HEK293 (cell line): ENCODE measurements at regions not wholly inside any gene's neighbourhood (a gene's known extent, or its start where the extent isn't known, plus 50 kb on each side); places are given as distances from the start of the nearest gene placed in this dataset.

ENCODE experiments used
- CTCF ChIA-PET: fragments of 350-600 bp; formaldehyde crosslinking; extraction: SDS; loops from one replicate; lab custom pipeline; 2021; ENCODE audit warnings: antibody characterized with exemption; lab: Yijun Ruan, JAX
- POLR2A ChIA-PET: fragments of 300-600 bp; formaldehyde crosslinking; extraction: SDS; loops from one replicate; lab custom pipeline; 2020; ENCODE audit warnings: antibody characterized with exemption, inconsistent platforms; lab: Yijun Ruan, JAX
- H3K27ac ChIP-seq: fragments of 200-500 bp; sonication (Bioruptor generic); 2 replicates; pipeline ENCODE4 v1.5.1; 2014; ENCODE audit warnings: low read depth, low read length, control low read depth, inconsistent platforms; ENCODE audit errors: extremely low read depth
- H3K36me3 ChIP-seq, 2 experiments: fragments of 200-500 bp in 1 of 2; sonication (Bioruptor generic) in 1 of 2; 1 replicate in 1 of 2; 2 replicates in 1 of 2; pipeline ENCODE4 v1.5.1; 2014 to 2017; ENCODE audit warnings: inconsistent platforms in 2 of 2, low read length in 2 of 2; ENCODE audit not compliant: control insufficient read depth in 2 of 2, insufficient read depth in 1 of 2
- H3K4me1 ChIP-seq: fragments of 200-500 bp; sonication (Bioruptor generic); 2 replicates; pipeline ENCODE4 v1.5.1; 2014; ENCODE audit warnings: mild to moderate bottlenecking, low read length, inconsistent platforms; ENCODE audit not compliant: control insufficient read depth, insufficient read depth
- H3K4me3 ChIP-seq: 2 replicates; pipeline ENCODE4 v1.5.1; 2011; ENCODE audit warnings: low read depth, mild to moderate bottlenecking, control low read depth, low read length, moderate library complexity
- H3K9me3 ChIP-seq: fragments of 200-500 bp; sonication (Bioruptor generic); 2 replicates; pipeline ENCODE4 v1.5.1; 2014; ENCODE audit warnings: low read depth, low read length, inconsistent platforms; ENCODE audit not compliant: control insufficient read depth, insufficient read depth
- AEBP2 ChIP-seq: fragments of 450-650 bp; formaldehyde crosslinking; IDR thresholded peaks from 2 replicates; pipeline ENCODE4 v1.5.1; 2016; ENCODE audit warnings: missing biosample characterization, missing genetic modification characterization, borderline replicate concordance
- MEIS1 ChIP-seq: sonication (generic); formaldehyde crosslinking; IDR thresholded peaks from 2 replicates; pipeline ENCODE4 v1.8.1; 2022; ENCODE audit warnings: missing genetic modification reagents, mild to moderate bottlenecking, borderline replicate concordance
- RBAK ChIP-seq: fragments of 450-650 bp; formaldehyde crosslinking; IDR thresholded peaks from 2 replicates; pipeline ENCODE4 v1.5.1; 2016; ENCODE audit warnings: missing biosample characterization, missing genetic modification characterization
- SP3 ChIP-seq: fragments of 450-650 bp; formaldehyde crosslinking; IDR thresholded peaks from 2 replicates; pipeline ENCODE4 v1.5.1; 2016; ENCODE audit warnings: missing biosample characterization, missing genetic modification characterization
- ZBTB44 ChIP-seq: fragments of 450-650 bp; IDR thresholded peaks from 2 replicates; pipeline ENCODE4 v1.5.1; 2018; ENCODE audit warnings: missing biosample characterization, mild to moderate bottlenecking, missing genetic modification characterization
- ZBTB48 ChIP-seq: fragments of 450-650 bp; formaldehyde crosslinking; IDR thresholded peaks from 2 replicates; pipeline ENCODE4 v1.5.1; 2016; ENCODE audit warnings: missing biosample characterization, missing genetic modification characterization
- ZBTB49 ChIP-seq: fragments of 450-650 bp; formaldehyde crosslinking; IDR thresholded peaks from 2 replicates; pipeline ENCODE4 v1.5.1; 2016; ENCODE audit warnings: missing biosample characterization, missing genetic modification characterization, low read depth
- ZNF112 ChIP-seq: fragments of 450-650 bp; formaldehyde crosslinking; IDR thresholded peaks from 2 replicates; pipeline ENCODE4 v1.5.0; 2017; ENCODE audit warnings: missing biosample characterization, missing genetic modification characterization
- ZNF121 ChIP-seq: fragments of 450-650 bp; formaldehyde crosslinking; IDR thresholded peaks from 2 replicates; pipeline ENCODE4 v1.5.1; 2016; ENCODE audit warnings: missing biosample characterization, missing genetic modification characterization
- ZNF133 ChIP-seq: fragments of 450-650 bp; formaldehyde crosslinking; IDR thresholded peaks from 2 replicates; pipeline ENCODE4 v1.5.1; 2016; ENCODE audit warnings: missing biosample characterization, missing genetic modification characterization
- ZNF157 ChIP-seq: fragments of 450-650 bp; formaldehyde crosslinking; IDR thresholded peaks from 2 replicates; pipeline ENCODE4 v1.5.1; 2016; ENCODE audit warnings: missing biosample characterization, missing genetic modification characterization
- ZNF423 ChIP-seq: fragments of 450-650 bp; formaldehyde crosslinking; IDR thresholded peaks from 2 replicates; pipeline ENCODE4 v1.5.1; 2016; ENCODE audit warnings: missing biosample characterization, missing genetic modification characterization
- ZNF488 ChIP-seq: fragments of 450-650 bp; formaldehyde crosslinking; IDR thresholded peaks from 2 replicates; pipeline ENCODE4 v1.5.1; 2016; ENCODE audit warnings: missing biosample characterization, missing genetic modification characterization
- ZNF521 ChIP-seq: fragments of 450-650 bp; formaldehyde crosslinking; IDR thresholded peaks from 2 replicates; pipeline ENCODE4 v1.5.1; 2017; ENCODE audit warnings: missing biosample characterization, mild to moderate bottlenecking, missing genetic modification characterization
- ZNF529 ChIP-seq: fragments of 450-650 bp; formaldehyde crosslinking; IDR thresholded peaks from 2 replicates; pipeline ENCODE4 v1.5.1; 2017; ENCODE audit warnings: missing genetic modification characterization, missing biosample characterization; ENCODE audit not compliant: insufficient replicate concordance
- ZNF544 ChIP-seq: fragments of 450-650 bp; formaldehyde crosslinking; IDR thresholded peaks from 2 replicates; pipeline ENCODE4 v1.5.0; 2017; ENCODE audit warnings: missing biosample characterization, missing genetic modification characterization
- ZNF549 ChIP-seq: fragments of 450-650 bp; IDR thresholded peaks from 2 replicates; pipeline ENCODE4 v1.5.1; 2018; ENCODE audit warnings: missing biosample characterization, missing genetic modification characterization, mild to moderate bottlenecking, inconsistent platforms, moderate library complexity
- ZNF555 ChIP-seq: fragments of 450-650 bp; formaldehyde crosslinking; conservative IDR thresholded peaks from 2 replicates; pipeline ENCODE4 v1.5.1; 2017; ENCODE audit warnings: missing biosample characterization, mild to moderate bottlenecking, missing genetic modification characterization, inconsistent platforms
- ZNF558 ChIP-seq: fragments of 450-650 bp; formaldehyde crosslinking; IDR thresholded peaks from 2 replicates; pipeline ENCODE4 v1.5.1; 2016; ENCODE audit warnings: missing biosample characterization, missing genetic modification characterization
- ZNF776 ChIP-seq: fragments of 450-650 bp; formaldehyde crosslinking; IDR thresholded peaks from 2 replicates; pipeline ENCODE4 v1.5.0; 2017; ENCODE audit warnings: missing biosample characterization, missing genetic modification characterization, borderline replicate concordance
- ZNF792 ChIP-seq: fragments of 450-650 bp; formaldehyde crosslinking; IDR thresholded peaks from 2 replicates; pipeline ENCODE4 v1.5.1; 2016; ENCODE audit warnings: missing biosample characterization, missing genetic modification characterization
- ZNF830 ChIP-seq: fragments of 450-650 bp; IDR thresholded peaks from 2 replicates; pipeline ENCODE4 v1.5.0; 2018; ENCODE audit warnings: missing biosample characterization, missing genetic modification characterization, low read depth, mild to moderate bottlenecking, moderate library complexity

GRCh38 chr5:117093653-117094052, 519.0 kb upstream of the SEMA6A start:
- ChIA-PET CTCF (no interaction called here), POLR2A (no interaction called here)
- no peak for TF ChIP-seq ZNF830 (tag by site-specific recombination)
- TF ChIP-seq ZNF555 (tag by site-specific recombination): no peak
- TF ChIP-seq ZNF521 (tag by site-specific recombination): no peak
- no peak for TF ChIP-seq SP3 (tag by site-specific recombination)
- TF ChIP-seq ZNF776 (tag by site-specific recombination): no peak
- TF ChIP-seq ZNF529 (tag by site-specific recombination): no peak
- TF ChIP-seq ZNF121 (tag by site-specific recombination): no peak
- TF ChIP-seq ZNF488 (tag by site-specific recombination): no peak
- TF ChIP-seq ZNF133 (tag by site-specific recombination): no peak
- no peak for TF ChIP-seq ZBTB44 (tag by site-specific recombination)
- no peaks in the 10 kb centered on the region for H3K9me3 ChIP-seq
- no peak overlapping the region for H3K4me3 ChIP-seq
- no peak overlapping the region for H3K27ac ChIP-seq
- H3K36me3 ChIP-seq: no peaks in the 10 kb centered on the region
- peaks cover 18% of the 10 kb centered on the region for H3K4me1 ChIP-seq

GRCh38 chr5:117089001-117089400, 514.4 kb upstream of the SEMA6A start:
- Histone ChIP-seq H3K4me3 (no peak overlapping the region), H3K36me3 (no peaks in the 10 kb centered on the region), H3K27ac (no peak overlapping the region), H3K4me1 (no peaks in the 10 kb centered on the region), H3K9me3 (no peaks in the 10 kb centered on the region)
- CTCF ChIA-PET: no interaction called here
- no peak for TF ChIP-seq AEBP2 (tag by site-specific recombination)
- TF ChIP-seq ZNF423 (tag by site-specific recombination): no peak
- no peak for TF ChIP-seq MEIS1 (CRISPR knock-in tag)
- TF ChIP-seq RBAK: no peak
- no peak for TF ChIP-seq ZNF549 (tag by site-specific recombination)
- TF ChIP-seq ZNF157 (tag by site-specific recombination): no peak
- TF ChIP-seq ZBTB44 (tag by site-specific recombination): no peak
- TF ChIP-seq ZNF544: no peak
- POLR2A ChIA-PET: no interaction called here

GRCh38 chr5:117088176-117088575, 513.6 kb upstream of the SEMA6A start:
- CTCF ChIA-PET: interaction anchor here (0.7 to 1.1 kb wide), 2 partner anchors 11 to 1161 kb away, joined by 3 to 4 read pairs; no protein-coding TSS in a partner anchor
- POLR2A ChIA-PET: no interaction called here
- H3K9me3 ChIP-seq: no peaks in the 10 kb centered on the region
- H3K4me1 ChIP-seq: no peaks in the 10 kb centered on the region
- H3K27ac ChIP-seq: no peak overlapping the region
- no peak overlapping the region for H3K4me3 ChIP-seq
- no peaks in the 10 kb centered on the region for H3K36me3 ChIP-seq
- TF ChIP-seq ZBTB48 (tag by site-specific recombination) (no peak), ZBTB49 (tag by site-specific recombination) (no peak), ZNF112 (no peak), ZNF792 (tag by site-specific recombination) (no peak), ZNF157 (tag by site-specific recombination) (no peak), ZNF133 (tag by site-specific recombination) (no peak), ZNF558 (tag by site-specific recombination) (no peak)
